RKO (cell line): ENCODE measurements at regions not wholly inside any gene's neighbourhood (a gene's known extent, or its start where the extent isn't known, plus 50 kb on each side); places are given as distances from the start of the nearest gene placed in this dataset.
A peak's percentile ranks its signal among the peaks of the same experiment; 100 is the strongest.
"Not testable (repeated sequence)": the region's sequence is repeated elsewhere in the genome, so short reads cannot be mapped to it uniquely, and the experiment has no call there.

Source experiments
- DNase-seq: peaks from one replicate; pipeline ENCODE4 v3.0.0-alpha.2; 2016; ENCODE audit warnings: low spot score

GRCh38 chr21:39000496-39000895 lies 182.8 kb downstream of the PSMG1 start:
- peak; percentile 3 for DNase-seq

- DNase-seq, result no peak
Observed at GRCh38 chr21:38999161-38999560, 184.1 kb downstream of the PSMG1 start.

- not testable (repeated sequence) for DNase-seq
Observed at GRCh38 chr21:38998281-38998680, 185.0 kb downstream of the PSMG1 start.

GRCh38 chr21:38997843-38998175 lies 185.4 kb downstream of the PSMG1 start:
- not testable (repeated sequence) for DNase-seq

- no peak for DNase-seq
Observed at GRCh38 chr21:38997051-38997842, 186.0 kb downstream of the PSMG1 start.

DNA sequence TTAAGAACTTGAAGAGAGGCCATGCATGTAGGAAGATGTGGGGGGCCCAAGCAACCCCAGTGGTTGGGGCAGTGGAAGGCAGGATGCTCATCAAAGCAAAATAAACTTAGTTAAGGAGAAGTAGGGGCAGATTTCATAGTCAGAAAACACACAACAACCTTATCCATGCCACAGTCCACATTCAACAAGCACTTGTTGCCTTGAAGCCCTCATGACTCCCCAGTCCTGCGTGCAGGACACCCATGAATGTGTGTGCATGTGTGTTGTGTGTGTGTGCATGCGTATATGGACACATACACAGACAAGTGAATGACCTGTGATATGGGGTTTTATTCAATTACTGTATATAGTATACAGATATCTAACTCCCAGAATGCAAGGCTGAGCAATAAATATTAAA lies 186.9 kb downstream of the PSMG1 start:
- no peak for DNase-seq

DNA sequence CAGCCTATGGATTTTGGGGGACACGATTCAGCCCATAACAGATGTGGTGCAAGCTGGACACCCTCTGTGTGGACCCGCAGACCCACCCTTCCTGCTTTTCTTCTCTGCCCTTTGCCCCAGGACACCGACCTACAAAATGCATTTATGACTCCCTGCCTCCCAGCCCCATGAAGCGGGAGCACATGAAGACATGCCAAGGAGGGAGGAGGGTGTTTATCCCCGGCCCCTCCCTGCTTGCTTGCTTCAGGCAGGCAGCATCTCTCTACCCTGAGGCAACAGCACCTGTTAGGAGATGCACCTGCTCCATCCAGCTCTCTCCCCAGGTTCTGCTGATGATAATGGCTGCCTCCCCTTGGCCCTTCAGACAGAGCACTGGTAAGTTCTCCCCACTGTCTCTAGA lies 187.5 kb downstream of the PSMG1 start:
- DNase-seq, result no peak

- no peak for DNase-seq
Observed at GRCh38 chr21:38995071-38995669, 188.1 kb downstream of the PSMG1 start.

DNA sequence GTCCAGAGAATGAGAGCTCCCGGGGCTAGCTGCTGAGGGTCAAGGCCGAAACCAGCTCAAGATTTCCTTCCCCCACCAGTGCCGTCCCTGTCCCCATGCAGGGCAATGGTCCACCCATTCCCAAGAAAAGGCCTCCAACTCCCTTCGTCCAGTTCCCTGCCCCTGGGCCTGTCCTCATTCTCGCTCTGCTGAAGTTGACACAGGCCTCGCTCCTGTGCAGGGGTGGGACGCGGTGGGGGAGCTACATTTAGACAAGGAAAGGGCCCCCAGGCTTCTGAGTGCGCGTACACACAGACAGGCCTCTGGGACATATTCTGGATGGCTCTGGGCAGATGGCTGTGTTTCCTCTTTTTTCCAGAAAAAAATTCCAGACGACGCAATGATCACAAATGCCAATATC lies 188.3 kb downstream of the ETS2 start:
- no peak for DNase-seq

- DNase-seq, result peak; percentile 46
Observed at GRCh38 chr21:38993561-38993960, 187.8 kb downstream of the ETS2 start.

GRCh38 chr21:38992737-38993136 lies 187.0 kb downstream of the ETS2 start:
- no peak for DNase-seq

GRCh38 chr21:38990424-38990794 lies 184.7 kb downstream of the ETS2 start:
- DNase-seq, result no peak

- DNase-seq, result no peak
Observed at GRCh38 chr21:38989745-38990423, 184.2 kb downstream of the ETS2 start.

- no peak for DNase-seq
Observed at GRCh38 chr21:38989379-38989744, 183.6 kb downstream of the ETS2 start.

- no peak for DNase-seq
Observed at GRCh38 chr21:38988509-38989378, 183.0 kb downstream of the ETS2 start.

DNA sequence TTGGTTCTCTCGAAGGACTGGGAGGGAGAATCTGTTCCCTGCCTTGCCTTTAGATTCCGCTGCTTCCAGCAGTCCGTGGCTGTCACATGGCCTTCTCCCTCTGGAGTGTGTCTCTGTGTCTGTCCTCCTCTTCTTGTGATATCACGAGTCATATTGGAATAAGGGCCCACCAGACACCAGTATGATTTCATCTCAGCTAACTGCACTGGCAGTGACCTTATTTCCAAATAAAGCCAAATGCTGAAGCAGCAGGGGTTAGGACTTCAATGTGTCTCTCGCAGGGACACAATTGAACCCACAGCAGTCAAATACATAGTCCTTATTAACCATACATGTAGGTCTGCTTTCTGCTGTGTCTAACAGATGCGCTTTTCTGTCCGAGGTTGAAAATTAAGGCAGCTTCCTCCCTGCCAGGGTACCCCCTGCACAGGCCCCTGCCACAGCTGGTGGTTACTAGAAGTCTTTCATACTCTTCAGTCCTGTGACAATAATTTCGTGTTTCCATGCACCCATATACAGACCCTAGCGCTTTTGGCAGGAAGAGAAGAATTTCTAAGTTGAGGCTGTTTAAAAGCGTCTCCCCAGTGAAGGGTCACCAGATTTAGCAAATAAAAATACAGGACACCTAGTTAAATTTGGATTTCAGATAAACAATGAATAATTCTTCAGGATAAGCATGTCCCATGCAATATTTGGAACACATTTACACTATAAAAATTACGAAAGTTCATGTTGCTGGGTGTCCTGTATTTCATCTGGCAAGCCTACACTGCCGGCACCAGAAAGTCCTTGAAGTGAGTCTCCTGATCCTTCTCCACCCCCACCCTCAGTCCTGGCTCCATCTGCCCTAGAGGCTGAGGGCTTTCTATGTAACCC lies 182.1 kb downstream of the ETS2 start:
- no peak for DNase-seq

- no peak for DNase-seq
Observed at GRCh38 chr21:38986806-38987632, 181.3 kb downstream of the ETS2 start.

DNA sequence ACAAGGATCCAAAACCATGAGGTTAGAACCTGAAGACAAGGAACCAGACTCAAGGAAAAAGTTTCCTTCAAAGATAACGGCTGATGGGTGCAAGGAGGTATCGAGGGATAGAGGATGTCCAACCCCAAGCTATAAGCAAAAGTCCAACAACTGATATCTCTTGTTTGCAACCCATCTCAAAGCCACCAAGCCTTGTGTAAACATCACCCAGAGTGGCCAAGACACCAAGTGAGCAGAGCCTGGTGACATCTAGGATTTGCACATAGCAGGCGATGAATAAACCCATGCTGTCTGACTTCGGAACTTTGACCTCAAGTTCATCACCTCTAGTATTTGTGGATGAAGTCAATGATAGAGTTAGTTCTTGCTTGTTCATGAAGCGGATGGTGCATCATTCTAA lies 180.7 kb downstream of the ETS2 start:
- DNase-seq, result no peak

DNA sequence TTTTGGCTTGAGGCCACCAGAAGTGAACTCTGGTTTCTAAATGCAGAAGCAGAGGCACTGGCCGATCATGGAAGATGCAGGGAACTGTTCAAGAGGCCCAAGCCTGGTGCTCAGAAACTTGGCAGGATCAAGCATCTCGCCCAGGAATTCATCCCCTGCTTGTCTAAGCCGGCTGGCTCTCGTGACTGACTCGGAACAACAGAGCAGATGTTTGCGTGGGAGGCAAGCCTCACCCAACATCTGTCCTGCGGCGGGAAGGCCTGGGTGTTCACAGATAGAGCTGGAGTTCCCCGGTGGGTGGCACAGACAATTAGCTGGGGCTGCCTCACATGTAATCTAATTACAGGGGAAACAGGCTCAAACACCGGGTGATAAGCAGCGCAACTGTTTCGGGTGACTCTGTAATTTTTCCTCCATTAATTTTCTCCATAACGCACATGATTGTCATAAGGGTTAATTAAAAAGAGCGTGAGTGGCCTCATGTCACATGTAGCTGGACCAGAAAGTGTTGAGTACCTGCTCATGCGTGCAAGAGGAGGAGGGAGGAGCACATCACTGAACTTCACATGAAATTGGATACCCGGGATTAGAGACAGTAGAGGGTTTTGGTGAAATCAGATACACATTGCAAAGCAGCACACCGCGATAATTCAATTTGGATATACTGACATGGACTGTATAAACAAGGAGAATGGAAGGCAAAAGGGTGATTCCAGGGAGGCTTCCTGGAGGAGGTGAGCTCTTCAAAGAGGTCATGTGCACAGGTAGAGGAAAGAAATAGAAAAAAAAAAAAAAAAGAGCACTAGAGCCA lies 180.0 kb downstream of the ETS2 start:
- DNase-seq, result no peak
